ENCODE measurements at regions not wholly inside any gene's neighbourhood (a gene's known extent, or its start where the extent isn't known, plus 50 kb on each side); places are given as distances from the start of the nearest gene placed in this dataset.
A peak's percentile ranks its signal among the peaks of the same experiment; 100 is the strongest.

DNA sequence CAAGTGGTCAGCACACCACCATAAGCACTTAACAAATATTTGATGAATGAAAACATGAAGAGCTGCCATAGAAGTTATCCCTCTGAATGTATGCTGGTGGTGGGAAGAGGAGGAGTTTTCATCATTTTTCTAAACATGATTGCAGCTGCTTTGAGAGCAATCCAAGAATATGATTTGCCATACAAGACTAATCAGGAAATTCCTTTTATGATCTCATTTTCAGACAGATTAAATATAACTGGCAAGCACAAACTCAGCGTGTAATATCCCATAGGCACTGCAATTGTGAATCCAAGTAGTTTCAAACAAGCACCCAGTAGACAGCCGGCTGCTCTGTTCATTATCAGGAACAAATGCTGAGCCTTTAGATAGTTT is 505.7 kb upstream of the LUZP2 start:
- H3K27me3 Mint-ChIP-seq (ENCODE audit: insufficient read depth, low read depth) = no peaks in the 10 kb centered on the region
- H3K36me3 Mint-ChIP-seq = no peaks in the 10 kb centered on the region
- peaks cover 6% of the 10 kb centered on the region for H3F3A ChIP-seq (ENCODE audit: low read depth)
- peaks cover 45% of the 10 kb centered on the region for H3K4me1 ChIP-seq
- H3K36me3 ChIP-seq = no peaks in the 10 kb centered on the region
- no peak overlapping the region for H2AFZ ChIP-seq (replicated peaks)
- H3K27ac ChIP-seq = no peak overlapping the region
- H3K9ac ChIP-seq = no peak overlapping the region
- no peaks in the 10 kb centered on the region for H3K27me3 ChIP-seq
- no peaks in the 10 kb centered on the region for H3K79me2 ChIP-seq (ENCODE audit: low read depth)
- H3K4me2 ChIP-seq = peak overlapping the region; percentile 45
- TF ChIP-seq CTCF (IDR thresholded peaks at IDR 0.05) = no peak
- TF ChIP-seq EZH2 (IDR thresholded peaks at IDR 0.05) = no peak
- TF ChIP-seq EZH2phosphoT487 (IDR thresholded peaks at IDR 0.05) = no peak
- H3K9me3 Mint-ChIP-seq = no peaks in the 10 kb centered on the region
- H3K4me3 ChIP-seq = no peak overlapping the region
- H3K4me3 Mint-ChIP-seq = no peak overlapping the region
- H3K4me1 Mint-ChIP-seq = peaks cover 17% of the 10 kb centered on the region
- no peaks in the 10 kb centered on the region for H3K9me3 ChIP-seq (ENCODE audit: low read depth)
- no peaks in the 10 kb centered on the region for H4K20me1 ChIP-seq (ENCODE audit: low read depth)
- no peak for DNase-seq (ENCODE audit: low spot score)
- H3K27ac Mint-ChIP-seq = no peak overlapping the region

DNA sequence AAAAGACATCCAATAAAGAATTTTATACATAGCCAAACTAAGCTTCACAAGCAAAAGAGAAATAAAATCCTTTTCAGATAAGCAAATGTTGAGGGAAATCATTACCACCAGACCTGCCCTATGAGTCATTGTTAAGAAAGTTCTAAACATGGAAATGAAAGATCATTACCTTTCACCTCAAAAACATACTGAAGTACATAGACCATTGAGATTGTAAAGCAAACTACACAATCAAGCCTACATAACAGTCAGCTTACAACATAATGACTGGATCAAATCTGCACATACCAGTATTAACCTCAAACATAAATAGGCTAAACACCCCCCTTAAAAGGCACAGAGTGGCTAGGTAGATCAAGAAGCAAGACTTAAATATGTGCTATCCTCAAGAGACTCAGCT is 501.0 kb upstream of the LUZP2 start:
- H3K9me3 Mint-ChIP-seq = peaks cover 10% of the 10 kb centered on the region
- no peaks in the 10 kb centered on the region for H3F3A ChIP-seq (ENCODE audit: low read depth)
- H3K9ac ChIP-seq = no peak overlapping the region
- H2AFZ ChIP-seq (replicated peaks) = no peak overlapping the region
- no peak for TF ChIP-seq EZH2phosphoT487 (IDR thresholded peaks at IDR 0.05)
- no peak for TF ChIP-seq EZH2 (IDR thresholded peaks at IDR 0.05)
- TF ChIP-seq CTCF (IDR thresholded peaks at IDR 0.05) = no peak
- no peaks in the 10 kb centered on the region for H3K36me3 ChIP-seq
- H3K4me1 ChIP-seq = peaks cover 18% of the 10 kb centered on the region
- H3K79me2 ChIP-seq (ENCODE audit: low read depth) = no peaks in the 10 kb centered on the region
- H3K4me3 Mint-ChIP-seq = no peak overlapping the region
- DNase-seq (ENCODE audit: low spot score) = no peak
- H3K27me3 Mint-ChIP-seq (ENCODE audit: insufficient read depth, low read depth) = peaks cover 2% of the 10 kb centered on the region
- no peaks in the 10 kb centered on the region for H4K20me1 ChIP-seq (ENCODE audit: low read depth)
- no peaks in the 10 kb centered on the region for H3K27me3 ChIP-seq
- H3K27ac Mint-ChIP-seq = no peak overlapping the region
- H3K36me3 Mint-ChIP-seq = no peaks in the 10 kb centered on the region
- H3K27ac ChIP-seq = no peak overlapping the region
- H3K4me2 ChIP-seq = no peak overlapping the region
- H3K4me1 Mint-ChIP-seq = peaks cover 11% of the 10 kb centered on the region
- no peaks in the 10 kb centered on the region for H3K9me3 ChIP-seq (ENCODE audit: low read depth)
- H3K4me3 ChIP-seq = no peak overlapping the region

DNA sequence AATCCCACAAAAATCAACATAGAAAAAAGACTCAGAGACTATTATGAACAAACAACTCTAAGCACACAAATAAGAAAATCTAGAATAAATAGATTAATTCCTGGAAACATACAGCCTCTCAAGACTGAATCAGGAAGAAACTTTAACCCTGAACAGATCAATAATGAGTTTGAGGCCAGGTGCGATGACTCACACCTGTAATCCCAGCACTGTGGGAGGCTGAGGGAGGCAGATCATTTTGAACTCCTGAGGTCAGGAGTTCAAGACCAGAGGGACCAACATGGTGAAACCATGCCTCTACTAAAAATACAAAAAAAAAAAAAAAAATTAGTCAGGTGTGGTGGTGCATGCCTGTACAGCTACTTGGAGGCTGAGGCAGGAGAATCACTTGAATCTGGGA is 499.5 kb upstream of the LUZP2 start:
- no peaks in the 10 kb centered on the region for H4K20me1 ChIP-seq (ENCODE audit: low read depth)
- Mint-ChIP-seq H3K4me3 (no peak overlapping the region), H3K27me3 (ENCODE audit: insufficient read depth, low read depth) (peaks cover 2% of the 10 kb centered on the region), H3K36me3 (no peaks in the 10 kb centered on the region), H3K27ac (no peak overlapping the region), H3K9me3 (peaks cover 14% of the 10 kb centered on the region), H3K4me1 (no peaks in the 10 kb centered on the region)
- H3K4me2 ChIP-seq = no peak overlapping the region
- no peak overlapping the region for H2AFZ ChIP-seq (replicated peaks)
- no peaks in the 10 kb centered on the region for H3K79me2 ChIP-seq (ENCODE audit: low read depth)
- H3K9ac ChIP-seq = no peak overlapping the region
- no peak overlapping the region for H3K4me3 ChIP-seq
- H3K4me1 ChIP-seq = peaks cover 3% of the 10 kb centered on the region
- H3K9me3 ChIP-seq (ENCODE audit: low read depth) = no peaks in the 10 kb centered on the region
- no peaks in the 10 kb centered on the region for H3K27me3 ChIP-seq
- TF ChIP-seq EZH2phosphoT487 (IDR thresholded peaks at IDR 0.05) (no peak), CTCF (IDR thresholded peaks at IDR 0.05) (no peak), EZH2 (IDR thresholded peaks at IDR 0.05) (no peak)
- no peaks in the 10 kb centered on the region for H3F3A ChIP-seq (ENCODE audit: low read depth)
- H3K36me3 ChIP-seq = no peaks in the 10 kb centered on the region
- no peak overlapping the region for H3K27ac ChIP-seq
- DNase-seq (ENCODE audit: low spot score) = no peak

All from neural progenitor cell (in vitro differentiated cells).